DND-41 (cell line): ENCODE measurements at regions not wholly inside any gene's neighbourhood (a gene's known extent, or its start where the extent isn't known, plus 50 kb on each side); places are given as distances from the start of the nearest gene placed in this dataset.

ENCODE experiments used
- ATAC-seq: fragments of 200-7000 bp; cut with Tn5 transposase; 3 replicates; pipeline ENCODE4 v1.9.1; 2021; ENCODE audit warnings: low read depth; ENCODE audit not compliant: insufficient read depth
- DNase-seq: peaks from one replicate; pipeline ENCODE4 v3.0.0-alpha.2; 2020
- H2AFZ ChIP-seq: 2 replicates; pipeline ENCODE4 v1.6.0; 2012; ENCODE audit warnings: low read depth, low read length
- H3K27ac ChIP-seq: 2 replicates; pipeline ENCODE4 v1.5.1; 2012; ENCODE audit warnings: low read length, inconsistent platforms
- H3K27me3 ChIP-seq: fragments of 200-600 bp; sonication (generic); 2 replicates; pipeline ENCODE4 v1.6.0; 2012; ENCODE audit warnings: low read length, mild to moderate bottlenecking, inconsistent platforms; ENCODE audit not compliant: insufficient read depth, poor library complexity
- H3K36me3 ChIP-seq: 2 replicates; pipeline ENCODE4 v1.5.1; 2012; ENCODE audit warnings: low read length, inconsistent platforms; ENCODE audit not compliant: insufficient read depth
- H3K4me1 ChIP-seq: 2 replicates; pipeline ENCODE4 v1.5.1; 2012; ENCODE audit warnings: mild to moderate bottlenecking, low read length; ENCODE audit not compliant: insufficient read depth
- H3K4me2 ChIP-seq: 2 replicates; pipeline ENCODE4 v1.6.0; 2012; ENCODE audit warnings: mild to moderate bottlenecking, moderate library complexity, low read length, inconsistent platforms; ENCODE audit not compliant: insufficient read depth
- H3K4me3 ChIP-seq, 2 experiments: fragments of 200-600 bp in 1 of 2; shearing (Covaris generic) in 1 of 2; 2 replicates each; pipeline ENCODE4 v1.5.1; 2012 to 2016; ENCODE audit warnings: inconsistent platforms in 2 of 2, low read length in 2 of 2, mild to moderate bottlenecking in 2 of 2, low read depth in 1 of 2, moderate library complexity in 1 of 2
- H3K79me2 ChIP-seq: 2 replicates; pipeline ENCODE4 v1.6.0; 2012; ENCODE audit warnings: low read length, inconsistent platforms; ENCODE audit not compliant: insufficient read depth
- H3K9ac ChIP-seq: 2 replicates; pipeline ENCODE4 v1.6.0; 2012; ENCODE audit warnings: low read depth, mild to moderate bottlenecking, inconsistent platforms, low read length, moderate library complexity
- H3K9me3 ChIP-seq: 2 replicates; pipeline ENCODE4 v1.5.1; 2012; ENCODE audit warnings: low read length, moderate library complexity, mild to moderate bottlenecking, inconsistent platforms; ENCODE audit not compliant: insufficient read depth, severe bottlenecking
- H4K20me1 ChIP-seq: 2 replicates; pipeline ENCODE4 v1.6.0; 2012; ENCODE audit warnings: low read length; ENCODE audit not compliant: insufficient read depth
- EZH2 ChIP-seq: IDR thresholded peaks from 3 replicates; pipeline ENCODE4 v1.6.1; 2012; ENCODE audit warnings: borderline replicate concordance, low read depth, mild to moderate bottlenecking, moderate library complexity, low read length, inconsistent platforms; ENCODE audit not compliant: severe bottlenecking
- TF ChIP-seq, protein P1 (sequence below): IDR thresholded peaks from 2 replicates; pipeline ENCODE4 v1.5.1; 2012; ENCODE audit warnings: borderline replicate concordance, low read length, moderate library complexity, mild to moderate bottlenecking; ENCODE audit not compliant: poor library complexity, severe bottlenecking; ENCODE audit errors: extremely low read depth

DNA sequence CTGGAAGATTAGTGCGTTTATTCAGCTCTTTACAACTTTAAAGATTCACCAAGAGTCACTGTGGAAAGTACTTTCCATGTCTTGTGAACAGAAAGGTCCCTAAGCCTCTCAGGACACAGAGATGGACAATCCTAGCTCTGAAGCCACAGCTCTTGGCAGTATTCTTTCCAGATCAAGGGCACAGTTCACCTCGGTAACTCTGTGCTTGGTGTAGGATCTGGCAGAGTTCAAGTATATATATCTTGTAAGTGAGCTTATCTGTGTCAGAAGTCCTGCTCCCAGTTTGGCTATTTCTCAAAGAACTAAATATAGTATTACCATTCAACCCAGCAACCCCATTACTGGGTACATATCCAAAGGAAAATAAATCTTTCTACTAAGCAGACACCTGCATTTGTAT is 183.7 kb downstream of the CBLN1 start:
- DNase-seq (no peak), ATAC-seq (no peak)
- Histone ChIP-seq H3K27me3 (no peaks in the 10 kb centered on the region), H3K27ac (no peak overlapping the region), H3K4me3 (no peak overlapping the region), H3K79me2 (no peaks in the 10 kb centered on the region), H3K9ac (no peak overlapping the region), H3K4me1 (no peaks in the 10 kb centered on the region), H3K9me3 (no peaks in the 10 kb centered on the region), H3K36me3 (no peaks in the 10 kb centered on the region), H2AFZ (no peak overlapping the region), H3K4me2 (no peak overlapping the region), H4K20me1 (no peaks in the 10 kb centered on the region)
- TF ChIP-seq EZH2, result no peak
- TF ChIP-seq, protein P1, sequence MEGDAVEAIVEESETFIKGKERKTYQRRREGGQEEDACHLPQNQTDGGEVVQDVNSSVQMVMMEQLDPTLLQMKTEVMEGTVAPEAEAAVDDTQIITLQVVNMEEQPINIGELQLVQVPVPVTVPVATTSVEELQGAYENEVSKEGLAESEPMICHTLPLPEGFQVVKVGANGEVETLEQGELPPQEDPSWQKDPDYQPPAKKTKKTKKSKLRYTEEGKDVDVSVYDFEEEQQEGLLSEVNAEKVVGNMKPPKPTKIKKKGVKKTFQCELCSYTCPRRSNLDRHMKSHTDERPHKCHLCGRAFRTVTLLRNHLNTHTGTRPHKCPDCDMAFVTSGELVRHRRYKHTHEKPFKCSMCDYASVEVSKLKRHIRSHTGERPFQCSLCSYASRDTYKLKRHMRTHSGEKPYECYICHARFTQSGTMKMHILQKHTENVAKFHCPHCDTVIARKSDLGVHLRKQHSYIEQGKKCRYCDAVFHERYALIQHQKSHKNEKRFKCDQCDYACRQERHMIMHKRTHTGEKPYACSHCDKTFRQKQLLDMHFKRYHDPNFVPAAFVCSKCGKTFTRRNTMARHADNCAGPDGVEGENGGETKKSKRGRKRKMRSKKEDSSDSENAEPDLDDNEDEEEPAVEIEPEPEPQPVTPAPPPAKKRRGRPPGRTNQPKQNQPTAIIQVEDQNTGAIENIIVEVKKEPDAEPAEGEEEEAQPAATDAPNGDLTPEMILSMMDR, result no peak

DNA sequence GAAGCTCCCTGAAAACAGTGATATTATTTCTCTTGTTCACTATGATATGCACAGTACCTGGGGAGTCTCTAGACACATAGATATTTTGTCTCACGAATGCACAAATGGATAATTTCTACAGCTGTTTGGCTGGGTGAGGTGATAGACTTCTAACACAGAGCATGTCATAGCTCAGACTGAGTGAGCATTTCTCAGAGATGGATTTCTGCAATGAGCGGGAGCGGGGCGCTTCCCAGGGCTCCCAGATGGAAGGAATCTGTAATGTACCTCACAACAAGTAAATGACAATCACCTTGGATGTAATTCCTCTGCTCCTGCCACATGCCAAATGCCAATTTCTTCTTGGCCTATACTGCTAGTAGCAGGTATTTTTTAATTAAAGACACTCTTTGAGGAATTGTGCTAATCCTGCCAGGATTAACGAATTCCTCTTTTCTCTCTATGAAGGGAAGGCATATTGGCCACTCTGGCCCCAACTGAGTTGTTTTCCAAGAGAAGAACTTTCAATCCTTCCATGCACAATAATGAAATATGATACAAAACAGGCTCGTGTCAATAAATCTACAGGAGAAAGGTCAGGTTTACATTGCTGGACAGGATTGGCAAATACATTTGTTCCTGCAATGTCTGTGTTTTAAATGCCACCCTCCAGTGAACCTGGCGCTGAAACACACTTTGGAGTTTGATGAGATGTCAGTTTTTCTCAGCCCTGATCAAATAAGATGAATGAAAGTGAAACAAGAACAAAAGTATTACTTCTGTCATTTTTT is 185.3 kb downstream of the CBLN1 start:
- Histone ChIP-seq H3K79me2 (no peaks in the 10 kb centered on the region), H3K4me1 (no peaks in the 10 kb centered on the region), H3K4me2 (no peak overlapping the region), H3K9me3 (no peaks in the 10 kb centered on the region), H3K27ac (no peak overlapping the region), H3K36me3 (no peaks in the 10 kb centered on the region), H3K4me3 (no peak overlapping the region), H4K20me1 (no peaks in the 10 kb centered on the region), H3K9ac (no peak overlapping the region), H2AFZ (no peak overlapping the region), H3K27me3 (no peaks in the 10 kb centered on the region)
- DNase-seq (no peak), ATAC-seq (no peak)
- TF ChIP-seq EZH2, result no peak
- TF ChIP-seq, protein P1, result no peak

DNA sequence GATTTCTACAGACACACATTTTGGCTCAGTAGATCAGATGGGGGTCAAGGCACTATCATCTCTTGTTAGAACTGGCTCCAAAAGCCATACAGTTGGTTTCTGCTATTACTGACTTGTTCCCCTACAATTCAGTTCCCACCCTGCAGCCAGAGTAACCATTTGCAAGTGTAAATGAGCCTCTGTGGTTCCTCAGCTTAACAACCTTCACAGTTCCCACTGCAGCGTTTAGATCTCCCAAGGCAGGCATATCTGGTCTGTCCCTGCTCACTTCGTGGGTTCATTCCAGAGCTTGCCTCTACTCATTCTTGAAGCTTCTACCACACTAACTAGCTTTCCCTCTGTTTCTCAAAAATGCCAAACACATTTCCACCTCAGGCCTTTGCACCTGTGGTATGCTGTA is 186.1 kb downstream of the CBLN1 start:
- H3K4me2 ChIP-seq, result no peak overlapping the region
- DNase-seq (no peak), ATAC-seq (no peak)
- TF ChIP-seq EZH2, result no peak
- TF ChIP-seq, protein P1, result no peak
- H3K4me1 ChIP-seq, result no peaks in the 10 kb centered on the region
- no peak overlapping the region for H3K9ac ChIP-seq
- H2AFZ ChIP-seq, result no peak overlapping the region
- H4K20me1 ChIP-seq, result no peaks in the 10 kb centered on the region
- no peaks in the 10 kb centered on the region for H3K36me3 ChIP-seq
- H3K27ac ChIP-seq, result no peak overlapping the region
- no peak overlapping the region for H3K4me3 ChIP-seq
- no peaks in the 10 kb centered on the region for H3K79me2 ChIP-seq
- H3K9me3 ChIP-seq, result no peaks in the 10 kb centered on the region
- no peaks in the 10 kb centered on the region for H3K27me3 ChIP-seq
